ENCODE measurements at regions not wholly inside any gene's neighbourhood (a gene's known extent, or its start where the extent isn't known, plus 50 kb on each side); places are given as distances from the start of the nearest gene placed in this dataset.

DNA sequence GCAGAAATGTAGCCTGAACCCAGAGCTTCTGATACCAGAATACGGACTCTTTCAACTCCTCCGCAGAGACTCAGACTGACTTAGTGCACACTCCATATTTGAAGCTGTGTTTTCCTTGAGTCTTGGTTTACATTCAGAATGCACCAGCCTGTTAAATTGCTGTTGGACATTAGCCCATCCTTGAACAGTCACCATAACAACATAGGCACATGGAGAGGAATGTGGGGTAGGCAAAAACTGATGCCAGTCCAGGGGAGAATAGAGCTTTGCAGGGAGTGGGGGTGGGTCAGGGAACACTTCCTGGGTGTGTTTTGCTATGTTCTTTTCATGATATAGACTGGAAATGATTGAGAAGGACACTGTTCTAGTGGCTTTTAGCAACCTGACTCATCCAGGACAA is 76.3 kb upstream of the CACNA1E start:
- no peaks in the 10 kb centered on the region for H3K36me3 ChIP-seq (replicated peaks in 1 of 2; ENCODE audit: control insufficient read depth in 1 of 2, insufficient read depth in 2 of 2, low read length in 2 of 2)

More for the DNA sequence above, 76.3 kb upstream of the CACNA1E start:
- no peak overlapping the region for H3K4me2 ChIP-seq (ENCODE audit: low read depth, low read length)
- in situ Hi-C loops (cut with HindIII; ENCODE audit: extremely low pct_ligation_motif_present, low pct_unique_long_range_greater_than_20kb) (no loop called here), intact Hi-C loops (cut with micrococcal nuclease; ENCODE audit: unreplicated experiment) (no loop called here)
- no peak overlapping the region for H3K4me3 ChIP-seq (replicated peaks in 1 of 3; ENCODE audit: insufficient read depth in 1 of 3, low read depth in 2 of 3, low read length in 3 of 3)
- ATAC-seq (no peak), DNase-seq (ENCODE audit: low spot score) (no peak), FAIRE-seq (no peak)
- no peak overlapping the region for H3K27ac ChIP-seq (ENCODE audit: extremely low read length, insufficient read depth, low read length)
- ChIA-PET CTCF (ENCODE audit: low intra/inter-chr PET ratio, low total read pairs) (no interaction called here), POLR2A (no interaction called here)
- H3K79me2 ChIP-seq (ENCODE audit: insufficient read depth, low read length), result no peaks in the 10 kb centered on the region
- no peaks in the 10 kb centered on the region for H4K20me1 ChIP-seq (ENCODE audit: insufficient read depth, low read length)
- no peaks in the 10 kb centered on the region for H3K4me1 ChIP-seq (ENCODE audit: insufficient read depth, low read length)
- no peak for TF ChIP-seq MAZ (IDR thresholded peaks at IDR 0.05; ENCODE audit: borderline replicate concordance, low read depth, low read length)
- no peak for TF ChIP-seq MAZ (CRISPR knock-in tag; IDR thresholded peaks at IDR 0.05; ENCODE audit: low read depth)
- TF ChIP-seq, protein P1, sequence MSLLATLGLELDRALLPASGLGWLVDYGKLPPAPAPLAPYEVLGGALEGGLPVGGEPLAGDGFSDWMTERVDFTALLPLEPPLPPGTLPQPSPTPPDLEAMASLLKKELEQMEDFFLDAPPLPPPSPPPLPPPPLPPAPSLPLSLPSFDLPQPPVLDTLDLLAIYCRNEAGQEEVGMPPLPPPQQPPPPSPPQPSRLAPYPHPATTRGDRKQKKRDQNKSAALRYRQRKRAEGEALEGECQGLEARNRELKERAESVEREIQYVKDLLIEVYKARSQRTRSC (CRISPR knock-in tag; IDR thresholded peaks at IDR 0.05; ENCODE audit: low read depth), result no peak
- TF ChIP-seq ERF (CRISPR knock-in tag; IDR thresholded peaks at IDR 0.05), result no peak
- TF ChIP-seq, protein P2, sequence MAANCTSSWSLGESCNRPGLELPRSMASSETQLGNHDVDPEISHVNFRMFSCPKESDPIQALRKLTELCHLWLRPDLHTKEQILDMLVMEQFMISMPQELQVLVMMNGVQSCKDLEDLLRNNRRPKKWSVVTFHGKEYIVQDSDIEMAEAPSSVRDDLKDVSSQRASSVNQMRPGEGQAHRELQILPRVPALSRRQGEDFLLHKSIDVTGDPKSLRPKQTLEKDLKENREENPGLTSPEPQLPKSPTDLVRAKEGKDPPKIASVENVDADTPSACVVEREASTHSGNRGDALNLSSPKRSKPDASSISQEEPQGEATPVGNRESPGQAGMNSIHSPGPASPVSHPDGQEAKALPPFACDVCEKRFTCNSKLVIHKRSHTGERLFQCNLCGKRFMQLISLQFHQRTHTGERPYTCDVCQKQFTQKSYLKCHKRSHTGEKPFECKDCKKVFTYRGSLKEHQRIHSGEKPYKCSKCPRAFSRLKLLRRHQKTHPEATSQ (CRISPR knock-in tag; IDR thresholded peaks at IDR 0.05; ENCODE audit: borderline replicate concordance), result no peak
- TF ChIP-seq ZNF670 (CRISPR knock-in tag; IDR thresholded peaks at IDR 0.05; ENCODE audit: borderline replicate concordance), result no peak
- TF ChIP-seq, protein P3, sequence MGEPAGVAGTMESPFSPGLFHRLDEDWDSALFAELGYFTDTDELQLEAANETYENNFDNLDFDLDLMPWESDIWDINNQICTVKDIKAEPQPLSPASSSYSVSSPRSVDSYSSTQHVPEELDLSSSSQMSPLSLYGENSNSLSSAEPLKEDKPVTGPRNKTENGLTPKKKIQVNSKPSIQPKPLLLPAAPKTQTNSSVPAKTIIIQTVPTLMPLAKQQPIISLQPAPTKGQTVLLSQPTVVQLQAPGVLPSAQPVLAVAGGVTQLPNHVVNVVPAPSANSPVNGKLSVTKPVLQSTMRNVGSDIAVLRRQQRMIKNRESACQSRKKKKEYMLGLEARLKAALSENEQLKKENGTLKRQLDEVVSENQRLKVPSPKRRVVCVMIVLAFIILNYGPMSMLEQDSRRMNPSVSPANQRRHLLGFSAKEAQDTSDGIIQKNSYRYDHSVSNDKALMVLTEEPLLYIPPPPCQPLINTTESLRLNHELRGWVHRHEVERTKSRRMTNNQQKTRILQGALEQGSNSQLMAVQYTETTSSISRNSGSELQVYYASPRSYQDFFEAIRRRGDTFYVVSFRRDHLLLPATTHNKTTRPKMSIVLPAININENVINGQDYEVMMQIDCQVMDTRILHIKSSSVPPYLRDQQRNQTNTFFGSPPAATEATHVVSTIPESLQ (CRISPR knock-in tag; conservative IDR thresholded peaks at IDR 0.05), result no peak
- TF ChIP-seq FOXM1 (CRISPR knock-in tag; IDR thresholded peaks at IDR 0.05), result no peak
- no peak overlapping the region for H3K9ac ChIP-seq (ENCODE audit: insufficient read depth, low read depth, low read length)
- H3K9me3 ChIP-seq (ENCODE audit: low read length), result no peaks in the 10 kb centered on the region
- no TSS peak for BruUV-seq (replicated peaks)
- WGBS (ENCODE audit: low lambda C conversion rate), result 97% methylated on average over 2 of the region's 2 CpGs
- H2AFZ ChIP-seq (ENCODE audit: low read length), result no peak overlapping the region
- peaks cover 0 to 9% of the 10 kb centered on the region in 2 experiments; a peak in 2 of 5 replicates for H3K27me3 ChIP-seq (ENCODE audit: control insufficient read depth in 1 of 2, insufficient read depth in 2 of 2, low read length in 2 of 2)
